ENCODE measurements at regions not wholly inside any gene's neighbourhood (a gene's known extent, or its start where the extent isn't known, plus 50 kb on each side); places are given as distances from the start of the nearest gene placed in this dataset.

- POLR2A ChIA-PET, result no interaction called here
- Histone ChIP-seq H3K36me3 (ENCODE audit: control insufficient read depth, insufficient read depth, low read length) (no peaks in the 10 kb centered on the region), H3K4me3 (ENCODE audit: low read depth, low read length) (no peak overlapping the region)
Observed at GRCh38 chr2:176653479-176654443, 384.5 kb downstream of the MTX2 start.

GRCh38 chr2:176656038-176656775 is 387.0 kb downstream of the MTX2 start:
- no peaks in the 10 kb centered on the region for H3K36me3 ChIP-seq (ENCODE audit: control insufficient read depth, insufficient read depth, low read length)
- no peak for DNase-seq (ENCODE audit: low read depth)
- TF ChIP-seq, protein P1, sequence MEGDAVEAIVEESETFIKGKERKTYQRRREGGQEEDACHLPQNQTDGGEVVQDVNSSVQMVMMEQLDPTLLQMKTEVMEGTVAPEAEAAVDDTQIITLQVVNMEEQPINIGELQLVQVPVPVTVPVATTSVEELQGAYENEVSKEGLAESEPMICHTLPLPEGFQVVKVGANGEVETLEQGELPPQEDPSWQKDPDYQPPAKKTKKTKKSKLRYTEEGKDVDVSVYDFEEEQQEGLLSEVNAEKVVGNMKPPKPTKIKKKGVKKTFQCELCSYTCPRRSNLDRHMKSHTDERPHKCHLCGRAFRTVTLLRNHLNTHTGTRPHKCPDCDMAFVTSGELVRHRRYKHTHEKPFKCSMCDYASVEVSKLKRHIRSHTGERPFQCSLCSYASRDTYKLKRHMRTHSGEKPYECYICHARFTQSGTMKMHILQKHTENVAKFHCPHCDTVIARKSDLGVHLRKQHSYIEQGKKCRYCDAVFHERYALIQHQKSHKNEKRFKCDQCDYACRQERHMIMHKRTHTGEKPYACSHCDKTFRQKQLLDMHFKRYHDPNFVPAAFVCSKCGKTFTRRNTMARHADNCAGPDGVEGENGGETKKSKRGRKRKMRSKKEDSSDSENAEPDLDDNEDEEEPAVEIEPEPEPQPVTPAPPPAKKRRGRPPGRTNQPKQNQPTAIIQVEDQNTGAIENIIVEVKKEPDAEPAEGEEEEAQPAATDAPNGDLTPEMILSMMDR (IDR thresholded peaks at IDR 0.05; ENCODE audit: insufficient read depth, low read depth, low read length), result no peak
- no peak overlapping the region for H3K4me3 ChIP-seq (ENCODE audit: low read depth, low read length)
- ChIA-PET CTCF (interaction anchor here (7.0 kb wide), 1 partner anchor 527 kb away, joined by 149 read pairs; the partner anchor contains the start of gene HOXD8), POLR2A (no interaction called here)
- H3K27me3 ChIP-seq (ENCODE audit: control insufficient read depth, insufficient read depth, low read length), result peaks cover 2% of the 10 kb centered on the region

More at GRCh38 chr2:176653479-176654443, 384.5 kb downstream of the MTX2 start:
- TF ChIP-seq, protein P1 (IDR thresholded peaks at IDR 0.05; ENCODE audit: insufficient read depth, low read depth, low read length), result peak; percentile 79
- H3K27me3 ChIP-seq (ENCODE audit: control insufficient read depth, insufficient read depth, low read length), result no peaks in the 10 kb centered on the region; the same call in 1 of the 2 replicates
- no peak for DNase-seq (ENCODE audit: low read depth)
- CTCF ChIA-PET, result interaction anchor here (0.6 to 7.0 kb wide), 21 partner anchors 8 to 543 kb away, joined by 3 to 149 read pairs (median 5); partner anchors contain the start of gene HOXD8

DNA sequence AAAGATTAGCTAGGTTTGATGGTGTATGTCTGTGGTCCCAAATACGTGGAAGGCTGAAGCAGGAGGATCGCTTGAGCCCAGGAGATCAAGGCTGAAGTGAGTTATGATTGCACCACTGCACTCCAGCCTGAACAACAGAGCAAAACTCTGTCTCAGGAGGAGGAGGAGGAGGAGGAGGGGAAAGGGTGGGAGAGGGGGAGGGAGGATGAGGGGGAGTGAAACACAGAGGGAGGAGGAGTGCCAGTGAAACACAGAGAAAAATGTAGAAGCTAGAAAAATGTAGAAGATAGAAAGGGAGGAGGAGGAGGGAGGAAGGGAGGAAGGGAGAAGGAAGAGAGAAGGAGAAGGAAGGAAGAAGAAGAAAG is 387.5 kb downstream of the MTX2 start:
- no peak for DNase-seq (ENCODE audit: low read depth)

DNA sequence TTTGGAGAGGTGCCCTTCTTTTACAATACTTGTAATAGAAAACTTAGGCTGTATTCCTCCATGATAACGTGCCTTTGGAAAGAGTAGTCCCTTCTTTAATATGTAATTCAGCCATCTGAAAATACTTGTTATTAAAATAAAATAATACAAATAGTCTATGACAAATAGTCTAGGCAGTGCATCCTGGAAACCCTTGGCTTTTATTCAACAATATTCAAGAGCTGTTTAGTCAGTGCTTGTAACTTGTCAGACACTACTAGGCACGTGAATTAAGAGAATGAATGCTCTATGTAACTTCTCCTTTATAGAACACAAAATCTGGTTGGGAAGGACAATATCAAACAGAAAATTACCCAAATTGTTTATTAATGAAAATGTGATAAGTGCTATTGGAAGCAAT is 388.2 kb downstream of the MTX2 start:
- no peak for DNase-seq (ENCODE audit: low read depth)

More for the DNA sequence above, 387.5 kb downstream of the MTX2 start:
- no peak overlapping the region for H3K4me3 ChIP-seq (ENCODE audit: low read depth, low read length)
- CTCF ChIA-PET, result no interaction called here
- peaks cover 2% of the 10 kb centered on the region for H3K27me3 ChIP-seq (ENCODE audit: control insufficient read depth, insufficient read depth, low read length)
- H3K36me3 ChIP-seq (ENCODE audit: control insufficient read depth, insufficient read depth, low read length), result no peaks in the 10 kb centered on the region
- POLR2A ChIA-PET, result no interaction called here
- TF ChIP-seq, protein P1 (IDR thresholded peaks at IDR 0.05; ENCODE audit: insufficient read depth, low read depth, low read length), result no peak

More for the DNA sequence above, 388.2 kb downstream of the MTX2 start:
- CTCF ChIA-PET, result no interaction called here
- no peaks in the 10 kb centered on the region for H3K36me3 ChIP-seq (ENCODE audit: control insufficient read depth, insufficient read depth, low read length)
- no peak overlapping the region for H3K4me3 ChIP-seq (ENCODE audit: low read depth, low read length)
- POLR2A ChIA-PET, result no interaction called here
- H3K27me3 ChIP-seq (ENCODE audit: control insufficient read depth, insufficient read depth, low read length), result peaks cover 2% of the 10 kb centered on the region
- TF ChIP-seq, protein P1 (IDR thresholded peaks at IDR 0.05; ENCODE audit: insufficient read depth, low read depth, low read length), result no peak
